SU-DHL-6 (cell line): ENCODE measurements at regions not wholly inside any gene's neighbourhood (a gene's known extent, or its start where the extent isn't known, plus 50 kb on each side); places are given as distances from the start of the nearest gene placed in this dataset.

Experiments
- H2AFZ ChIP-seq: fragments of 200-600 bp; sonication (generic); 2 replicates; pipeline ENCODE4 v1.6.1; 2014; ENCODE audit warnings: low read depth, mild to moderate bottlenecking, moderate library complexity, mixed read lengths, antibody characterized with exemption, low read length; ENCODE audit not compliant: severe bottlenecking
- H3F3A ChIP-seq: fragments of 200-600 bp; shearing (Covaris generic); 2 replicates; pipeline ENCODE4 v1.6.0; 2016; ENCODE audit warnings: antibody characterized with exemption, mild to moderate bottlenecking; ENCODE audit not compliant: insufficient read depth
- H3K27ac ChIP-seq: fragments of 200-600 bp; sonication (generic); 2 replicates; pipeline ENCODE4 v1.5.1; 2016; ENCODE audit warnings: low read depth, mild to moderate bottlenecking, low read length, moderate library complexity, mixed read lengths
- H3K27me3 ChIP-seq: fragments of 200-600 bp; sonication (generic), shearing (Covaris generic); 2 replicates; pipeline ENCODE4 v1.6.0; 2014; ENCODE audit warnings: mild to moderate bottlenecking, low read length
- H3K36me3 ChIP-seq: fragments of 200-600 bp; sonication (generic); 2 replicates; pipeline ENCODE4 v1.6.1; 2014; ENCODE audit warnings: mild to moderate bottlenecking, low read length, mixed read lengths
- H3K4me2 ChIP-seq: fragments of 300-600, 200-600 bp; shearing (Covaris generic), sonication (generic); 2 replicates; pipeline ENCODE4 v1.6.0; 2014; ENCODE audit warnings: low read length, low read depth, mild to moderate bottlenecking; ENCODE audit not compliant: poor library complexity, severe bottlenecking
- H3K4me3 ChIP-seq: fragments of 200-600 bp; sonication (generic); 2 replicates; pipeline ENCODE4 v1.5.1; 2014; ENCODE audit warnings: antibody characterized with exemption, low read length, mild to moderate bottlenecking, mixed read lengths; ENCODE audit not compliant: insufficient read depth, poor library complexity, severe bottlenecking
- H3K79me2 ChIP-seq: fragments of 200-600 bp; sonication (generic); 2 replicates; pipeline ENCODE4 v1.6.1; 2014; ENCODE audit warnings: mild to moderate bottlenecking, low read length, moderate library complexity; ENCODE audit not compliant: insufficient read depth
- H3K9ac ChIP-seq: fragments of 200-600 bp; sonication (generic); 2 replicates; pipeline ENCODE4 v1.7.0; 2014; ENCODE audit warnings: mild to moderate bottlenecking, low read length
- H3K9me2 ChIP-seq: fragments of 200-600 bp; sonication (generic); replicated peaks from 2 replicates; pipeline ENCODE4 v1.6.1; 2014; ENCODE audit warnings: low read length; ENCODE audit not compliant: insufficient read depth
- H3K9me3 ChIP-seq: fragments of 200-600 bp; sonication (generic); 2 replicates; pipeline ENCODE4 v1.6.1; 2014; ENCODE audit warnings: low read length, mixed read lengths; ENCODE audit not compliant: insufficient read depth
- H4K20me1 ChIP-seq: fragments of 200-600 bp; sonication (generic); 2 replicates; pipeline ENCODE4 v1.6.1; 2014; ENCODE audit warnings: low read depth, mild to moderate bottlenecking, antibody characterized with exemption, low read length, moderate library complexity, mixed read lengths
- EZH2phosphoT487 ChIP-seq: fragments of 200-600 bp; sonication (generic), shearing (Covaris generic); conservative IDR thresholded peaks from 2 replicates; pipeline ENCODE4 v1.6.1; 2018; ENCODE audit warnings: mild to moderate bottlenecking, antibody characterized with exemption, low read length, moderate library complexity, mixed read lengths
- TF ChIP-seq, protein P1 (sequence below): fragments of 200-600 bp; sonication (generic); IDR thresholded peaks from one replicate; pipeline ENCODE4 v1.5.1; 2017; ENCODE audit warnings: antibody characterized with exemption, mild to moderate bottlenecking, low read length, moderate library complexity; ENCODE audit not compliant: insufficient read depth, poor library complexity, severe bottlenecking

DNA sequence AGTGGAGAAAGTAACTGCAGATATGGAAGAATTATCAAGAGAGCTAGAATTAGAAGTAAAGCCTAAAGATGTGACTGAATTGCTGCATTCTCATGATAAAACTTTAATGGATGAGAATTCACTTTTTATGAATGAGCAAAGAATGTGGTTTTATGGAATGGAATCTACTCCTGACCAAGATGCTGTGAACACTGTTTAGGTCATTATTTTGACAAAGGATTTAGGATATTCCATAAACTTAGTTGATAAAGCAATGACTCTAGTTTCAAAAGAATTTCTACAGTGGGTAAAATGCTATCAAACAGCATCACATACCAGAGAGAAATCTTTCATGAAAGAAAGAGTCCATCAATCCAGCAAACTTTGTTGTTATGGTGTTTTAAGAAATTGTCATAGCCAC lies 1317.7 kb upstream of the ACVR2A start:
- Histone ChIP-seq H3K9me2 (no peaks in the 10 kb centered on the region), H3K9me3 (no peaks in the 10 kb centered on the region), H3K27ac (no peak overlapping the region), H3F3A (no peaks in the 10 kb centered on the region), H3K79me2 (no peaks in the 10 kb centered on the region), H3K36me3 (no peaks in the 10 kb centered on the region), H3K4me2 (no peak overlapping the region), H3K9ac (no peak overlapping the region), H4K20me1 (no peaks in the 10 kb centered on the region), H3K4me3 (no peak overlapping the region), H2AFZ (no peak overlapping the region), H3K27me3 (no peaks in the 10 kb centered on the region)
- TF ChIP-seq, protein P1, sequence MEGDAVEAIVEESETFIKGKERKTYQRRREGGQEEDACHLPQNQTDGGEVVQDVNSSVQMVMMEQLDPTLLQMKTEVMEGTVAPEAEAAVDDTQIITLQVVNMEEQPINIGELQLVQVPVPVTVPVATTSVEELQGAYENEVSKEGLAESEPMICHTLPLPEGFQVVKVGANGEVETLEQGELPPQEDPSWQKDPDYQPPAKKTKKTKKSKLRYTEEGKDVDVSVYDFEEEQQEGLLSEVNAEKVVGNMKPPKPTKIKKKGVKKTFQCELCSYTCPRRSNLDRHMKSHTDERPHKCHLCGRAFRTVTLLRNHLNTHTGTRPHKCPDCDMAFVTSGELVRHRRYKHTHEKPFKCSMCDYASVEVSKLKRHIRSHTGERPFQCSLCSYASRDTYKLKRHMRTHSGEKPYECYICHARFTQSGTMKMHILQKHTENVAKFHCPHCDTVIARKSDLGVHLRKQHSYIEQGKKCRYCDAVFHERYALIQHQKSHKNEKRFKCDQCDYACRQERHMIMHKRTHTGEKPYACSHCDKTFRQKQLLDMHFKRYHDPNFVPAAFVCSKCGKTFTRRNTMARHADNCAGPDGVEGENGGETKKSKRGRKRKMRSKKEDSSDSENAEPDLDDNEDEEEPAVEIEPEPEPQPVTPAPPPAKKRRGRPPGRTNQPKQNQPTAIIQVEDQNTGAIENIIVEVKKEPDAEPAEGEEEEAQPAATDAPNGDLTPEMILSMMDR: no peak
- no peak for TF ChIP-seq EZH2phosphoT487

DNA sequence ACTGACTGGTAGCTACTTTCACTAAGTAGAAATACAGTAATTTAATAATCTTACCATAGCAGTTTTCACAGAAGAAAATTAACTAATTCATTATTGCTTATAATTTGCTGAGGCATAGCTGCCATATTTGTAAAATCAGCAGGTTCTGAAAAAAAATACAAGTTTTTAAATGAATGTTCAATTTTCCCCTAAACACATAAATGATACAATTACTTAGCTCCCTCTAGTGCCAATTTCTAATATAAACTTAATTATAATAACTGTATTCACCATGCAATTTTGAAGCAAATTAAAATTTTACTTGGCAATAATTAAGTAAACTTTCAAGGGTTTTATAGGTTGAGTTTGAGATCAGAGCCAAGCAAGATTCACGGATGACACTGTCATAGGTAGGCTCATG lies 1321.6 kb upstream of the ACVR2A start:
- H3K4me2 ChIP-seq: no peak overlapping the region
- no peaks in the 10 kb centered on the region for H3K9me2 ChIP-seq
- no peak overlapping the region for H3K4me3 ChIP-seq
- H4K20me1 ChIP-seq: no peaks in the 10 kb centered on the region
- H3K27ac ChIP-seq: no peak overlapping the region
- H3K27me3 ChIP-seq: no peaks in the 10 kb centered on the region
- H3K9me3 ChIP-seq: no peaks in the 10 kb centered on the region
- H3F3A ChIP-seq: no peaks in the 10 kb centered on the region
- TF ChIP-seq, protein P1: peak; percentile 30
- no peak for TF ChIP-seq EZH2phosphoT487
- no peaks in the 10 kb centered on the region for H3K79me2 ChIP-seq
- H3K9ac ChIP-seq: no peak overlapping the region
- H2AFZ ChIP-seq: no peak overlapping the region
- no peaks in the 10 kb centered on the region for H3K36me3 ChIP-seq

DNA sequence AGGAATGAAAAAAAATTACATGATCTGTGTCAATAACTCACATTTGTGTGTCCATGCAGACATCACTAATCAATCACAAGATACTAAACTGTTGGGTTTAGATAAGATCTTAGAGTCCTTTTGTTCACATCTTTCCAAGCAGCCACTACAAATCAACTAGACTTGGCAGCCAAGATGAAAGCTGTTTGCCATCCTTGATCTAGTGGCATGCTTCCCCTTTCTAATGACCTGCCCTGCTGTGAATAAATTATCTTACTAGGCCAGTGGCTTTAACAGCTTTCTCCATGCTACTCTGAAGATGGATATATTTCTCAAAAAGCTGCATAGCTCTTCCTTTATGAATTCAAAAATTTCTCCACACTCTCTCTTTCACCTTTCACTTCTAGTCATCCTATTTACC lies 1338.0 kb upstream of the ACVR2A start:
- H3F3A ChIP-seq: no peaks in the 10 kb centered on the region
- H3K27ac ChIP-seq: no peak overlapping the region
- no peak for TF ChIP-seq EZH2phosphoT487
- TF ChIP-seq, protein P1: no peak
- H2AFZ ChIP-seq: no peak overlapping the region
- H3K79me2 ChIP-seq: no peaks in the 10 kb centered on the region
- no peak overlapping the region for H3K9ac ChIP-seq
- no peak overlapping the region for H3K4me2 ChIP-seq
- no peaks in the 10 kb centered on the region for H4K20me1 ChIP-seq
- no peaks in the 10 kb centered on the region for H3K9me2 ChIP-seq
- H3K9me3 ChIP-seq: no peaks in the 10 kb centered on the region
- H3K36me3 ChIP-seq: no peaks in the 10 kb centered on the region
- no peaks in the 10 kb centered on the region for H3K27me3 ChIP-seq
- H3K4me3 ChIP-seq: no peak overlapping the region
